GM23248 (cell line): ENCODE measurements at regions not wholly inside any gene's neighbourhood (a gene's known extent, or its start where the extent isn't known, plus 50 kb on each side); places are given as distances from the start of the nearest gene placed in this dataset.

Source experiments
- DNase-seq: peaks from one replicate; pipeline ENCODE4 v3.0.0-alpha.2; 2015
- H2AFZ ChIP-seq: fragments of 200-600 bp; sonication (generic); 2 replicates; pipeline ENCODE4 v1.6.1; 2016; ENCODE audit warnings: antibody characterized with exemption
- H3F3A ChIP-seq: fragments of 200-600 bp; sonication (generic); 2 replicates; pipeline ENCODE4 v1.6.1; 2016; ENCODE audit warnings: mild to moderate bottlenecking, antibody characterized with exemption, mixed run types; ENCODE audit not compliant: insufficient read depth
- H3K27ac ChIP-seq: fragments of 200-600 bp; sonication (generic); 2 replicates; pipeline ENCODE4 v1.5.1; 2016; ENCODE audit warnings: mild to moderate bottlenecking
- H3K27me3 ChIP-seq: fragments of 200-600 bp; sonication (generic); replicated peaks from 2 replicates; pipeline ENCODE4 v1.6.1; 2016; ENCODE audit warnings: mild to moderate bottlenecking; ENCODE audit not compliant: insufficient read depth
- H3K36me3 ChIP-seq: fragments of 200-600 bp; sonication (generic); 2 replicates; pipeline ENCODE4 v1.6.1; 2016; ENCODE audit warnings: low read depth, mild to moderate bottlenecking
- H3K4me1 ChIP-seq: fragments of 200-600 bp; sonication (generic); 2 replicates; pipeline ENCODE4 v1.6.1; 2016; ENCODE audit warnings: mild to moderate bottlenecking; ENCODE audit not compliant: insufficient read depth
- H3K4me2 ChIP-seq: fragments of 200-600 bp; sonication (generic); one replicate; pipeline ENCODE4 v1.6.1; 2016; ENCODE audit warnings: mild to moderate bottlenecking; ENCODE audit not compliant: unreplicated experiment
- H3K4me3 ChIP-seq: fragments of 200-600 bp; sonication (generic); 2 replicates; pipeline ENCODE4 v1.5.1; 2016; ENCODE audit warnings: mild to moderate bottlenecking
- H3K79me2 ChIP-seq: fragments of 200-600 bp; sonication (generic); 2 replicates; pipeline ENCODE4 v1.6.1; 2016; ENCODE audit warnings: mild to moderate bottlenecking; ENCODE audit not compliant: insufficient read depth
- H3K9ac ChIP-seq: fragments of 200-600 bp; sonication (generic); 2 replicates; pipeline ENCODE4 v1.6.1; 2016; ENCODE audit warnings: mild to moderate bottlenecking
- H3K9me2 ChIP-seq: fragments of 200-600 bp; sonication (generic); 2 replicates; pipeline ENCODE4 v1.6.1; 2016; ENCODE audit warnings: mixed run types, mild to moderate bottlenecking, moderate library complexity; ENCODE audit not compliant: insufficient read depth
- H3K9me3 ChIP-seq: fragments of 200-600 bp; sonication (generic); one replicate; pipeline ENCODE4 v1.6.1; 2017; ENCODE audit warnings: low read depth
- H4K20me1 ChIP-seq: fragments of 200-600 bp; sonication (generic); 2 replicates; pipeline ENCODE4 v1.6.0; 2016; ENCODE audit not compliant: insufficient read depth
- EZH2 ChIP-seq: fragments of 200-600 bp; sonication (generic); IDR thresholded peaks from 2 replicates; pipeline ENCODE4 v1.6.1; 2018; ENCODE audit warnings: antibody characterized with exemption, mild to moderate bottlenecking; ENCODE audit not compliant: insufficient read depth, poor library complexity, severe bottlenecking
- EZH2phosphoT487 ChIP-seq: fragments of 200-600 bp; sonication (generic); IDR thresholded peaks from 2 replicates; pipeline ENCODE4 v1.6.1; 2018; ENCODE audit warnings: antibody characterized with exemption, moderate library complexity, mild to moderate bottlenecking, low read depth; ENCODE audit not compliant: insufficient read depth
- WGBS, 2 experiments: methylation state at CpG; one replicate each; pipeline ENCODE4 v1.1.6; 2015 to 2017; ENCODE audit warnings: low lambda C conversion rate in 2 of 2, low coverage in 1 of 2; ENCODE audit errors: missing lambda C conversion rate in 2 of 2; 5-methylcytosine and 5-hydroxymethylcytosine counted together
- in situ Hi-C: fragments of 300-500 bp; cut with MboI; formaldehyde crosslinking; loops from 2 replicates; pipeline ENCODE4 v1.15.0; 2020

DNA sequence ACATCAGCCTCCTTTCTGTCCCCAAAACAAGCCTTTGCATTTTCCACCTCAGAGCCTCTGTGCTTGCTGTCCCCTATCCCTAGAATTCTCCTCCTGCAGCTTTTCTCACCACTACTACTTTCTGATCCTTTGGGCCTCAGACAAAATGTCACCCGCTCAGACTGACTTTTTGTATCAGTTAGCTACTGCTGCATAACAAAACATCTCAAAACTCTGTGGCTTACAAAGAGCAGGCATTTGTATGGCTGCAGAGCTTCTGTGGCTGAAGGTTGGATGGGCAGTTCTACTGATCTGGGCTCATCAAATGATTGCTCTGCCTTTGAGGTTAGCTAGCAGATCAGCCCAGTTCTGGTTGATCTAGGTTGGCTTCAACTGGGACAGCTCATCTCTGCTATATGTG lies 248.7 kb downstream of the MN1 start:
- H3K9me3 ChIP-seq: no peaks in the 10 kb centered on the region
- no peaks in the 10 kb centered on the region for H3K36me3 ChIP-seq
- in situ Hi-C loops: no loop called here
- no peaks in the 10 kb centered on the region for H3F3A ChIP-seq
- no peaks in the 10 kb centered on the region for H3K79me2 ChIP-seq
- H4K20me1 ChIP-seq: no peaks in the 10 kb centered on the region
- no peak overlapping the region for H3K27ac ChIP-seq
- no peak overlapping the region for H3K9ac ChIP-seq
- WGBS, 2 experiments: 85 to 86% methylated on average over 1 of the region's 1 CpG
- no peak overlapping the region for H2AFZ ChIP-seq
- TF ChIP-seq EZH2: no peak
- no peak for TF ChIP-seq EZH2phosphoT487
- H3K4me2 ChIP-seq: no peak overlapping the region
- no peak for DNase-seq
- H3K4me1 ChIP-seq: peaks cover 8% of the 10 kb centered on the region; the same call in 1 of the 2 replicates
- no peak overlapping the region for H3K4me3 ChIP-seq
- no peaks in the 10 kb centered on the region for H3K27me3 ChIP-seq
- H3K9me2 ChIP-seq: no peaks in the 10 kb centered on the region

DNA sequence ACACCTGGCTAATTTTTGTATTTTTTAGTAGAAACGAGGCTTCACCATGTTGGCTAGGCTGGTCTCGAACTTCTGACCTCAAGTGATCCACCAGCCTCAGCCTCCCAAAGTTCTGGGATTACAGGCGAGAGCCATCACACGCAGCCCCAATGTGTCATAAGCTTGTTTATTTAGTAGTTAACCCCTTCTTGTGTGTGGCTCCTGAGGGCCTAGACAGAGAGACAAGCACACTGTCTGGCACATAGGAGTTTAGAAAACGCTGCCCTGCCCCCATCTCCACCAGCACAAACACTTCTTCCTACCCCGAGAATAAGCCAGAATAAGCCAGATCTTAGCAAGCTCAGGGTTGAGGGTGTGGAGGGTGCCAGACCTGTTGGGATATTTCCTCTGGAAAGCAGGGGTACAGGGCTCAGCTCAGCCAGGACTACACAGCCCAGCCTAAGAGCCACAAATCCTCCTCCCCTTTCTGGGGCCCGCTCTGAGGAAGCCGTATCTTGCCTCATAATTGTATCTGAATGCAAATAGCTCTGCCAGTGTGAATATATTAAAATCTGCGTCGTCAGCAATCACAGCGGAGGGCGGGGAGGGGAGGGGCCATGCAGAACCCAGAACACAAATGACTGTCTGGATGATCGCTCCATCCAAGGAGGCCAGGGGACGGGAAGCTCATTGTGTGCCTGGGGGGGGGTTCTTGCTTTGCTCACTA lies 247.3 kb downstream of the MN1 start:
- no peak for TF ChIP-seq EZH2
- TF ChIP-seq EZH2phosphoT487: no peak
- no peak overlapping the region for H3K9ac ChIP-seq
- peak overlapping the region; percentile 63 for H2AFZ ChIP-seq
- peaks cover 8% of the 10 kb centered on the region; the same call in 1 of the 2 replicates for H3K4me1 ChIP-seq
- no peak overlapping the region for H3K4me3 ChIP-seq
- H3K9me2 ChIP-seq: no peaks in the 10 kb centered on the region
- no peaks in the 10 kb centered on the region for H3K27me3 ChIP-seq
- DNase-seq: peak; percentile 72
- no peaks in the 10 kb centered on the region for H3K9me3 ChIP-seq
- H3K4me2 ChIP-seq: peak overlapping the region; percentile 45
- H3F3A ChIP-seq: no peaks in the 10 kb centered on the region
- H4K20me1 ChIP-seq: no peaks in the 10 kb centered on the region
- 14 to 15% methylated on average over 14 of the region's 14 CpGs for WGBS, 2 experiments
- H3K27ac ChIP-seq: no peak overlapping the region
- no peaks in the 10 kb centered on the region for H3K36me3 ChIP-seq
- no peaks in the 10 kb centered on the region for H3K79me2 ChIP-seq
- in situ Hi-C loops: no loop called here

- peak; percentile 65 for DNase-seq
- no peak overlapping the region for H3K4me3 ChIP-seq
- H3K79me2 ChIP-seq: no peaks in the 10 kb centered on the region
- H4K20me1 ChIP-seq: no peaks in the 10 kb centered on the region
- TF ChIP-seq EZH2 (no peak), EZH2phosphoT487 (no peak)
- H3K27ac ChIP-seq: no peak overlapping the region
- H3K9me2 ChIP-seq: no peaks in the 10 kb centered on the region
- no peaks in the 10 kb centered on the region for H3F3A ChIP-seq
- 52 to 56% methylated on average over 6 of the region's 6 CpGs for WGBS, 2 experiments
- H3K4me1 ChIP-seq: peaks cover 8% of the 10 kb centered on the region; the same call in 1 of the 2 replicates
- no peaks in the 10 kb centered on the region for H3K27me3 ChIP-seq
- no peaks in the 10 kb centered on the region for H3K36me3 ChIP-seq
- no peak overlapping the region for H3K9ac ChIP-seq
- in situ Hi-C loops: no loop called here
- H2AFZ ChIP-seq: peak overlapping the region; percentile 63; the same call in 1 of the 2 replicates
- no peaks in the 10 kb centered on the region for H3K9me3 ChIP-seq
- peak overlapping the region; percentile 45 for H3K4me2 ChIP-seq
Measured at GRCh38 chr22:27554841-27555456, 246.6 kb downstream of the MN1 start.

- in situ Hi-C loops: no loop called here
- H3K4me3 ChIP-seq: no peak overlapping the region
- no peaks in the 10 kb centered on the region for H3K9me3 ChIP-seq
- H3K9ac ChIP-seq: no peak overlapping the region
- no peaks in the 10 kb centered on the region for H3K27me3 ChIP-seq
- DNase-seq: no peak
- TF ChIP-seq EZH2phosphoT487 (no peak), EZH2 (no peak)
- no peaks in the 10 kb centered on the region for H3K9me2 ChIP-seq
- no peaks in the 10 kb centered on the region for H3K36me3 ChIP-seq
- H3K27ac ChIP-seq: no peak overlapping the region
- H2AFZ ChIP-seq: no peak overlapping the region
- H4K20me1 ChIP-seq: no peaks in the 10 kb centered on the region
- WGBS, 2 experiments: 94 to 100% methylated on average over 12 of the region's 12 CpGs
- no peaks in the 10 kb centered on the region for H3F3A ChIP-seq
- no peak overlapping the region for H3K4me2 ChIP-seq
- peaks cover 8% of the 10 kb centered on the region; the same call in 1 of the 2 replicates for H3K4me1 ChIP-seq
- no peaks in the 10 kb centered on the region for H3K79me2 ChIP-seq
Measured at GRCh38 chr22:27556371-27556770, 245.2 kb downstream of the MN1 start.
